ENCODE measurements at regions not wholly inside any gene's neighbourhood (a gene's known extent, or its start where the extent isn't known, plus 50 kb on each side); places are given as distances from the start of the nearest gene placed in this dataset.

DNA sequence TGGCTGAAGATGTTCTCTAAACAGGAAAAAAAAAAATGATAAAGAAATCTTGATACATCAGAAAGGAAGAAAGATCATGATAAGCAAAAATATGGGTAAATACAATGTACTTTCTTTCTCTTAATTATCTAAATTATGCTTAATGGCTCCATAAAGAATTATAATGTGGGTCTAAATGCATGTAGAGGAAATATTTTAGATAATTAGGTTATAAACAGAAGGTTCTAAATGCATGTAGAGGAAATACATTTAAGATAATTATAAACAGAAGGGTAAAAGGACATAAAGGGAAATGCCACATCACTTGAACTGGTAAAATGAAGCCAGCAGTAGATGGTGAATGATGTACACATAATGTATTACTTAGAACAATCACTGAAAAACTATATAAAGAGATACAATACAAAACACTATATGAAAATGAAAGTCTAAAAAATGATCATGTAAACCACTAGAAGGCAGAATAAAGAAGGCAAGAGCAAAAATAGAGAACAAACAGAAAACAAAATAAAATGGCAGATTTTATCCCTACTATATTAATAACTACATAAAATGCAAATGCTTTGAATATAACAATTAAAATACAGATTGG lies 308.4 kb upstream of the CDH2 start:
- no peaks in the 10 kb centered on the region for H3K4me1 ChIP-seq (ENCODE audit: insufficient read depth, low read length)
- no peak overlapping the region for H2BK120ac ChIP-seq (ENCODE audit: low read depth, low read length, poor library complexity, severe bottlenecking)
- H3K4me3 Mint-ChIP-seq = no peak overlapping the region
- H3T11ph ChIP-seq (ENCODE audit: low read length) = no peak overlapping the region
- H4K20me1 ChIP-seq (ENCODE audit: control insufficient read depth, insufficient read depth, insufficient read length) = no peaks in the 10 kb centered on the region
- H3K4me1 Mint-ChIP-seq = no peaks in the 10 kb centered on the region
- TF ChIP-seq, protein P1, sequence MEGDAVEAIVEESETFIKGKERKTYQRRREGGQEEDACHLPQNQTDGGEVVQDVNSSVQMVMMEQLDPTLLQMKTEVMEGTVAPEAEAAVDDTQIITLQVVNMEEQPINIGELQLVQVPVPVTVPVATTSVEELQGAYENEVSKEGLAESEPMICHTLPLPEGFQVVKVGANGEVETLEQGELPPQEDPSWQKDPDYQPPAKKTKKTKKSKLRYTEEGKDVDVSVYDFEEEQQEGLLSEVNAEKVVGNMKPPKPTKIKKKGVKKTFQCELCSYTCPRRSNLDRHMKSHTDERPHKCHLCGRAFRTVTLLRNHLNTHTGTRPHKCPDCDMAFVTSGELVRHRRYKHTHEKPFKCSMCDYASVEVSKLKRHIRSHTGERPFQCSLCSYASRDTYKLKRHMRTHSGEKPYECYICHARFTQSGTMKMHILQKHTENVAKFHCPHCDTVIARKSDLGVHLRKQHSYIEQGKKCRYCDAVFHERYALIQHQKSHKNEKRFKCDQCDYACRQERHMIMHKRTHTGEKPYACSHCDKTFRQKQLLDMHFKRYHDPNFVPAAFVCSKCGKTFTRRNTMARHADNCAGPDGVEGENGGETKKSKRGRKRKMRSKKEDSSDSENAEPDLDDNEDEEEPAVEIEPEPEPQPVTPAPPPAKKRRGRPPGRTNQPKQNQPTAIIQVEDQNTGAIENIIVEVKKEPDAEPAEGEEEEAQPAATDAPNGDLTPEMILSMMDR (conservative IDR thresholded peaks at IDR 0.05) = no peak
- no peaks in the 10 kb centered on the region for H3K9me3 ChIP-seq (ENCODE audit: control insufficient read depth, low read depth, low read length)
- no peaks in the 10 kb centered on the region for H3K27me3 Mint-ChIP-seq (ENCODE audit: low read depth)
- no peak overlapping the region for H2BK15ac ChIP-seq (ENCODE audit: low read depth, low read length)
- H2BK12ac ChIP-seq (ENCODE audit: insufficient read length, low read depth, low read length) = no peak overlapping the region
- H4K8ac ChIP-seq (replicated peaks; ENCODE audit: insufficient read length, low read depth, low read length) = no peak overlapping the region
- no peaks in the 10 kb centered on the region for H3K79me1 ChIP-seq (ENCODE audit: insufficient read depth, low read depth, low read length, poor library complexity, severe bottlenecking)
- no peak overlapping the region for H3K4ac ChIP-seq (ENCODE audit: low read depth, low read length)
- H3K27me3 ChIP-seq (ENCODE audit: insufficient read depth, low read length) = no peaks in the 10 kb centered on the region
- no peak overlapping the region for H3K27ac ChIP-seq (ENCODE audit: insufficient read length, low read depth, low read length)
- no peaks in the 10 kb centered on the region for H3K23me2 ChIP-seq (ENCODE audit: insufficient read length, low read depth, low read length, poor library complexity, severe bottlenecking)
- no peaks in the 10 kb centered on the region for H3K36me3 Mint-ChIP-seq (ENCODE audit: insufficient read depth in 1 of 3, low read depth in 3 of 3)
- no peak overlapping the region for H2AK5ac ChIP-seq (ENCODE audit: insufficient read length, low read length)
- no peak overlapping the region for H3K14ac ChIP-seq (ENCODE audit: insufficient read depth, low read length)
- H3K23ac ChIP-seq (ENCODE audit: insufficient read length, low read depth, low read length) = no peak overlapping the region
- H3K4me2 ChIP-seq (ENCODE audit: insufficient read depth, insufficient read length, low read length) = no peak overlapping the region
- H3K79me2 ChIP-seq (ENCODE audit: insufficient read depth, low read length) = no peaks in the 10 kb centered on the region
- no peak overlapping the region for H2AFZ ChIP-seq (ENCODE audit: low read length)
- H2BK5ac ChIP-seq (ENCODE audit: insufficient read length, low read length) = no peak overlapping the region
- H4K91ac ChIP-seq (ENCODE audit: insufficient read length, low read depth, low read length) = no peak overlapping the region
- DNase-seq = no peak
- H3K9ac ChIP-seq (ENCODE audit: extremely low read depth, insufficient read length, low read length) = no peak overlapping the region
- no peaks in the 10 kb centered on the region; a peak in 1 of 5 replicates for H3K9me3 Mint-ChIP-seq
- H3K56ac ChIP-seq (ENCODE audit: insufficient read length, low read depth, low read length) = no peak overlapping the region
- H2BK20ac ChIP-seq (ENCODE audit: low read depth, low read length, poor library complexity, severe bottlenecking) = no peak overlapping the region
- no peak overlapping the region for H4K5ac ChIP-seq (ENCODE audit: insufficient read length, low read depth, low read length)
- no peak overlapping the region for H3K18ac ChIP-seq (ENCODE audit: insufficient read length, low read depth, low read length)
- no peak overlapping the region for H3K27ac Mint-ChIP-seq
